GM18511 (cell line): ENCODE measurements at regions not wholly inside any gene's neighbourhood (a gene's known extent, or its start where the extent isn't known, plus 50 kb on each side); places are given as distances from the start of the nearest gene placed in this dataset.
A peak's percentile ranks its signal among the peaks of the same experiment; 100 is the strongest.
"Not testable (repeated sequence)": the region's sequence is repeated elsewhere in the genome, so short reads cannot be mapped to it uniquely, and the experiment has no call there.

Experiments used
- ATAC-seq: cut with Tn5 transposase; IDR thresholded peaks from one replicate; pipeline ENCODE4 v1.9.1; 2021; ENCODE audit warnings: mild to moderate bottlenecking, moderate library complexity; ENCODE audit not compliant: unreplicated experiment

DNA sequence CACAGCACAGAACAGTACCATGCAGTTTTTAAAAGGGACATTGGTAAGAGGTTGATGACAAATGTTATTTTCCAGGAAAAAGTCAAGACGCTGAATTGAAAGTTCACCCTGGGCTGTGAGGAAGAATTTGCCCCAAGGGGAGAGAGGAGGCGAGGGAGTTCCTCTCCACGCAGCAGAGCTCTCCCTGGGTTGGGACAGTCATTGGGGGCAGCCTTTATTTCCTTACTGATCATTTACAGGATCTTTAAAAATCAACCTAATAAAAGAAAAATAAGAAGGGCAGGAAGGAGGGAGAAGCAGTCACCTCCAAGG lies 49.9 kb upstream of the WNT7B start:
- no peak for ATAC-seq

DNA sequence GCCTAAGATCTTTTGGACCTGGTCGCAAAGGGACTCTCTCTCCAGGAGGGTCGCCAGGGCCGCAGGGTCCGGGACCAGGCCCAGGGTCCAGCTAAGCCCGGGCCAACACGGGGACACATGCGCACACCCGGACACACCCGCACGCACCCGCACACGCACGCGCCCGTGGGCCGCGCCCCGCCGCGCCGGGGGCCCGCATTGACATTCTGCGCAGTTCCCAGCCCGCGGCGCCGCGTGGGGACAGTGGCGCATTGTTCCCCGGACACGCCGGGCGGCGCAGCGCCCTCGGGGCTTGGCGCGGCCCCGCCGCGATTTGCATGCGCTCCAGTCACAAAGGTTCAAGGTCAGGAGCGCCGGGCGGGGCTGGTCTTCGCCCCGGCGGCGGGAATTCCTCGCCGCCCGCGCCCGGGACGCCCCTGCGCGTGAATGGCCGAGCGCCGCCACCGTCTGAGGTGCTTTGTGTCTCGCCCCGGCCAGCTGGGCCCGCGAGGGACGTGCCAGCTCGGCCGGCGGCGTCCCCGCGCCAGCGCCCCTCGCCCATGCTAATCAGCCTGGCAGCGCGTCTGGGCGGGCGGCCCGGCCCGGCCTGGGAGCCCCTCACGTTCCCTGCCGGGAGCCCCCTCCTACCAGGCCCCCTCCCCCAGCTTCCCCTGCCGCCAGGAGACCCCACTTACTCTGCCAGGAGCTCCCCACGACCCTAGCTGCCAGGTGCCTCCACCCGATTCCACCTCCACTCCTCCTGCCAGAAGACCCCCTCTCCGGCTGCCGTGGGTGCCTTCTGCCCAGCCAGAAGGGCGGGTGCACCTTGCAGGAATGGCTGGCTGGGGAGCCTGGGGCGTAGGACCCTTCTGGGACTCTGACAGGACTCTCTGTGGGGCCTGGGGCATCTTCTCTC lies 50.5 kb upstream of the WNT7B start:
- ATAC-seq: no peak

DNA sequence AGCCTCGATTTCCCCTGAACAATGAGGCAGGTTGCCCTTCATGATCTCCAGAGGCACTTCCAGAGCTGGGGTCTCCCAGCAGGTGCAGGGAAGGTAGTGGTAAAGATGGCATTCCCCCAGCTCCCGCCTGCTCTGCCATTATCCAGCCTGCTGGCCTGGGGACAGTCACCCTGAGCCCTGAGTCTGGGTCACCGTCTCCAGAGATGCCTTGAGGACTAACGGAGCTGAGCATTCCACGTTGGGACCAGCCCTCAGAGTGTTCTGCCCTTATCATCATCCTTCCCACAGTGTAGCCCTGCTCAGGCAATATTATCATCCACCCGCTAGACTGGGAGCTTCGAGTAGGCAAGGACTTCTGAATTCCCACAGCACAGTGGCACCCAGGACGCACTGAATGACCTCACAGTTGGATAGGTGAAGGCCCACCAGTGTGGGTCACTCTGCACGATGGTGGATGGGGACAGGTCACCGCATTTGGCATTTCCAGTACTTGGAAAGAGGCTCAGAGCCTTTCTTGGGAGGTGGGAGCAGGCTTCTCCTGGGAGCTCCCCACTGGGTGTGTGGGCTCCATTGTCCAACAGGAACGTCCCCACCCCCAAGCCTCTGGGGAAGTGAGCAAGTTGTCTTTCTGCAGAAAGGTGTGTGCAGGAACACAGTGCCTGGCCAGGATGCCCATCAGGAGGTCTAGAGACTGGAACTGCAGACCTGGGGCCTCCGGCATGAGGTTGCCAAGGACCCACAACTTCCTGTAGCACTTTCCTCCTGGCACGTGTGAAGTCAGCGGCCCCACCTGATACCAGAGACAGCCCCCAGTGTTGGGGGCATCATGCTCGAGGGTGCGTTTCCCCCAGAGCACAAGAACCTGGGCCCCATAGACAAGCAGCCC lies 51.4 kb upstream of the WNT7B start:
- ATAC-seq: no peak

DNA sequence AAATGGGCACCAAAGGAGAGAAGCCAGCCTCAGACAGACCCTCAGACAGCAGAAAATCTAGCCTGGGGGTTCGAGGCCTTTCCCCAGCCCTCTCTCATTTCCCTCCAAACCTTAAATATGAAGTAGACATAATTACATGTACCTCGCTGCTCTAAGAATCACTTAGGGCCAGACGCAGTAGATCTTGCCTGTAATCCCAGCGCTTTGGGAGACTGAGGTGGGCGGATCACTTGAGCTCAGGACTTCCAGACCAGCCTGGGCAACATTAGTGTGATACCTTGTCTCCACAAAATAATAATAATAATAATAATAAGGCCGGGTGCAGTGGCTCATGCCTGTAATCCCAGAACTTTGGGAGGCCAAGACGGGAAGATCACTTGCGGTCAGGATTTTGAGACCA lies 52.1 kb upstream of the WNT7B start:
- ATAC-seq: no peak

DNA sequence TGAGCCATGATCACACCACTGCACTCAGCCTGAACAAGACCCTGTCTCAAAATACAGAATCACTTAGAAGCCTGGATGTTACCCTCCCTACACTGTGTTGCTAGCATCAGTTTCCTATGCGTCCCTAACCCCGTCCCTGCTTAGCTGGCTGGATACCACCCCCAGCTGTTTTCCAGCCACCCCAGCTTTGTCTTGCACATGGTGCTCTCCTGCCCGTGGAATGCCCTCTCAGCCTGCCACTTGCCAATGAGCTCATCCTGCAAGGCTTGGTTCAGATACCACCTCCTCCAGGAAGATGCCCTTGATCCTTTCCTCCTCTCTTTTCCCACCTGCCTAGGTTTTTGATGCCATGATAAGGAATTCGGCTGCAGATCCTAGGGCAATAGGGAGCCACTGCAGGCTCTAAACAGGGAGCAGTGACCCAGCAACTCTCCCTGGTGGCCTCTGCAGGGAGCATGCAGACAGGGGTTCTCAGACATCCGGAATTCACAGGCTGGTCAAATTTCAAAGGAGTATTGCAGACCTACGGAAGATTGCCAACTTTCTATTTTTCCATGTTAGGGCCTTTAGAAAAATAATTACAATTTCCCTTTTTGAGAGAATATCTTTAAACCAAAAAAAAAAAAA lies 52.7 kb upstream of the WNT7B start:
- no peak for ATAC-seq

DNA sequence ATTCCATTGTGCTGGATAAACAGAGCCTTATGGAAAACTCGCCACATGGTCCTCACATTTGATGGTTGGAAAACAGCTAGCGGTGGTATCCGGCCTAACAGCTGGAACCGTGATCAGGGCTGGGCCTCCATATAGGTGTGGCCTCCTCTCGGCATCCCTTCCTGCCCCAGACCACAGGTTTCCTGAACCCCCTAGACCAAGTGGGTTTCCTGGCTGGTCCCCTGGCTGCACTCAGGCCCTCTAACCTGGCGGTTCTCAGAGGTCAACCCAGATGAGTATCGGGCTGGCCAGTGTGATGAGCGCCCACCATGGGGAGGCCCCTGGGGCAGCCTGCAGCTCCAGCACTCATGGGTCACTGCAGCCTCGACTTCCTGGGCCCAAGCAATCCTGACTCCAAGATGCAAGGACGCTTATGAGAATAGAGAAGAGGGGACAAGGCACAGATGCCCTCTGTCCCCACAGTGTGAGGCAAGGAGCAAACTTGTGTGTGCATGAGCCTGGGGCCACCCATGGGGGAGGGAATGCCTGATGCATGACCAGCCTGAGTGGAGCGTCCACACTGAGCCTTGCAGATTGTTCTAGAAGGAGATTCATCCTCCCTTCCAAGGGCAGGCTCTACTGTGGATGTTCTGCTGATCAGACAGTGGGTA lies 53.4 kb upstream of the WNT7B start:
- ATAC-seq: no peak

DNA sequence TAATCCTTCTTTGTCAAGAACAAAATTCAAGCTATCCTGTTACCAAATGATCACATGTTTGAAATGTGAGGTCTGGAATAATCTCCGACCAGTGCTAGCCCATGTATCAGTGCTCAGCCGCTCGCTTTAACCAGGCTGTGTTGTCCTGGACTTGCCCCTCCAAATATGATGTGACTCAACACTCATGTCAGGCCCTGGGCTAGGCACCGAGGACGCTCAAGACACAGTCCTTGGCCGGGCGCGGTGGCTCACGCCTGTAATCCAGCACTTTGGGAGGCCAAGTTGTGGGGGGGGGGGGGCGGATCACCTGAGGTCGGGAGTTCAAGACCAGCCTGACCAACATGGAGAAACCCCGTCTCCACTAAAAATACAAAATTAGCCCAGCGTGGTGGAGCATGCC lies 54.1 kb upstream of the WNT7B start:
- no peak for ATAC-seq

DNA sequence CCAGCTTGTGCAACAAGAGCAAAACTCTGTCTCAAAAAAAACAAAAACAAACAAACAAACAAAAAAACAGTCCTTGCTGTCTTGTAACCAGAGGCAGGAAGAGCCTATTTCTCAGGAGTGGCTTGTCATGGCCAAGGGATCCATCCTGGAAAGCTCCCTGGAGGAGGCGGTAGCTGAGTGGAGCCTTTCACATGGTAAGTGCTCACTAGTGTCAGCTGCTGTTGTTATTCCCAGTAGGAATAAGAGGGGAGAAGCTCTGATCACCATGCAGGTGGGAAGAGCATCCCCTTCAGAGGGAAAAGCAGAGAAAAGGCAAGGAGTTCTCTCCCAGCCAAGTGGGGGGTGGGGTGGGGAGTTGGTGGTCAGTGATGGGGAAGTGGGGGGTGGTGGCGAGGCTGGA lies 54.6 kb upstream of the WNT7B start:
- ATAC-seq: no peak

DNA sequence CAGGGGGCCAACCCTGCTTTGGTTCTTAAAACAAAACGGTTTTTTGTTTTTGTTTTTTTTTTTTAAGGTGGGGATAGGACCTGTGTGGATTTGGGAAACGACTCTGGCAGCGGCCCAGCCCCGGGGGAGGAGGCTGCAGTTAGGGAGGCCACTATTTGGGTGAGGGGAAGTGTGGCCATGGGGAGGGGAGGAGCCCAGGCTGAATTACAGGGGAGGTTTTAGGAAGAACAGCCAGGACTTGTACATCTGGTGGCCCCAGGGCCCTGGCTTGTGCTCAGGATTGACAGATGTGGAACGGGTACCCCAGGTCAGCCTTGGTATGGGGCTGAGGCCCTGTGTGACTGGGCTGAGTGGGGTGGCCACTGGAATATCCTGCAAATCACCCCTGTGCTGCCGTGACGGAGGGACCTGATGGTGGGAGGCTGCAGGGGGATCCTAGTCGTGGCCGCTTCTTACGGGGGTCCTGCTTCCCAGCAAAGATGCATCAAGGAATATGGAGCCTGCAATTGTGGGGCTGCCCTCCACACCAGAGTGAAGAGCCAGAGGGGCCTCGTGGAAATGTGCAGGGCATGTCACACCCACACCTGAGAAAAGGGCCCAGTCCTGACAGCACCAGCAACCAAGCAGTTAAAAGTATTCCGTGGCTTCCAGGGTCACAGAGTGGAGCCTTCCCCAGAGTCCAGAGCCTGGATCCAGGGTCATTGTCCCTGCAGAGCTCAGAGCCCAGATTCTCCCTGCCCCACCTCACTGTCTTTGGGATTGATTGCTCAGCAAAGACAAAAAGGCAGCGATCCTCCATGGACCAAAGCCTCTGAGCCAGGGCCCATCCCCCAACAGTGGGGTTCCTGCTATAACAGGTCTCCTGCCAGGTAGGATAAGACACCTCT lies 55.2 kb upstream of the WNT7B start:
- ATAC-seq: no peak

DNA sequence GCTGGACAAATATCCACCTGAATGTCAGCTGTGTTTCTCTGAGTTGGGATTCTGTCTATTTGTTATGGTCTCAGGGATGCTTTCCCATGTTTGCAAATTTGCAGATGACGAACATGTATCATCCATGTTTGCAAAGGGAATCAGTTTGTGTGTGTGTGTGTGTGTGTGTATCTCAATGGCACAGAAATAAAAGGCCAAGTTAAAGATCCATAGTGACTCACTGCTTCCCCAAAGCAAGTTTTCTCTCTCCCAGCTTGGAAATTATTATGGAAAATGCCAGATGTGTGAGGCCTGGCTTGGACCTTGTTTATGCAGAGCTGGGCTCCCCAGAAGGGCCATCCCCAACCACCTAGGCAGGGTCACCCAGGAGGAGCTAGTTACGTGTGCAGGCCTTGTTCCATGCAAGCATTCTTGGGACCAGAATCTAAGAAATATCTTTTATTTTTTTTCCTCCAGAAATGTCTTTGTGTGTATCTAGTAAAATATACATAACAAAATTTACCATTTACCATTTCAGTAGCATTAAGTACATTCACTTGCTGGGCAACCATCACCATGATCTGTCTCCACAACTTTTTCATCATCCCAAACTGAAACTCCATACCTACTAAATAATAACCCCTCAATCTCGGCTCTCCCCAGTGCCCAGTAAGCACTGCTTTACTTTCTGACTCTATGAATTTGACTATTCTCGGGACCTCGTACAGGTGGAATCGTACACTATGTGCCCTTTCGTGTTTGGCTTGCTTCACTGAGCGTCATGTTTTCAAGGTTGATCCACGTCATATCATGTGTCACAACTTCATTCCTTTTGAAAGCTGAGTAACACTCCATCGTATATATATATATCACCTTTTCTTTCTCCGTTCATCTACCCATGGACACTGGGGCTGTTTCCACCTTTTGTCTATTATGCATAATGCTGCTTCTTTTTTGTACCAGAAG lies 56.6 kb upstream of the WNT7B start:
- no peak for ATAC-seq

DNA sequence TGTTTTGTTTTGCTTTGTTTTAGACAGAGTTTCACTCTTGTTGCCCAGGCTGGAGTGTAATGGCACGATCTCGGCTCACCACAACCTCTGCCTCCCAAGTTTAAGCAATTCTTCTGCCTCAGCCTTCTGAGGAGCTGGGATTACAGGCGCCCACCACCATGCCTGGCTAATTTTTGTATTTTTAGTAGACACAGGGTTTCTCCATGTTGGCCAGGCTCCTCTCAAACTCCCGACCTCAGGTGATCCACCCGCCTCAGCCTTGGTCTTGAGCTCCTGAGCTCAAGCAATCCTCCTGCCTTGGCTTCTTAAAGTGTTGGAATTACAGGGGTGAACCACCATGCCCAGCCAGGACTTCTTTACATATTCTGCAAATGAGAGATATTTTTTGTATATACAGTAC lies 57.5 kb upstream of the WNT7B start:
- not testable (repeated sequence) for ATAC-seq

DNA sequence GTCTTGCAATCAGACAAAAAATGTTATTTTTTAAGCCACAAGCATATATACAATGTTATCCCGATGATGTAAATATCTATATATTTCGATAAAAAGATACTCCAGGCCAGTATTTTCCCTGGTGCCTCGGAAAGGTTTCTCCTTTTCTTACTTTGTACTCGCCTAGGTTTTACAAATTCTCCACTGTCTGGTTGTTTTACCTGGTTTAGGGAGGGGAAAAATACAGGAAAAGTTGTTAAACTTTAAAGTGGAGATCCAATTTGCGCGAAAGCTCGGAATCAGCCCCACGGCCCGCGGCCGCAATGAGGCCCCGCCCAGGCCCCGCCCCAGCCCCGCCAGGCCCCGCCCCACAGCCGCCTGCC lies 58.4 kb upstream of the WNT7B start:
- no peak for ATAC-seq

DNA sequence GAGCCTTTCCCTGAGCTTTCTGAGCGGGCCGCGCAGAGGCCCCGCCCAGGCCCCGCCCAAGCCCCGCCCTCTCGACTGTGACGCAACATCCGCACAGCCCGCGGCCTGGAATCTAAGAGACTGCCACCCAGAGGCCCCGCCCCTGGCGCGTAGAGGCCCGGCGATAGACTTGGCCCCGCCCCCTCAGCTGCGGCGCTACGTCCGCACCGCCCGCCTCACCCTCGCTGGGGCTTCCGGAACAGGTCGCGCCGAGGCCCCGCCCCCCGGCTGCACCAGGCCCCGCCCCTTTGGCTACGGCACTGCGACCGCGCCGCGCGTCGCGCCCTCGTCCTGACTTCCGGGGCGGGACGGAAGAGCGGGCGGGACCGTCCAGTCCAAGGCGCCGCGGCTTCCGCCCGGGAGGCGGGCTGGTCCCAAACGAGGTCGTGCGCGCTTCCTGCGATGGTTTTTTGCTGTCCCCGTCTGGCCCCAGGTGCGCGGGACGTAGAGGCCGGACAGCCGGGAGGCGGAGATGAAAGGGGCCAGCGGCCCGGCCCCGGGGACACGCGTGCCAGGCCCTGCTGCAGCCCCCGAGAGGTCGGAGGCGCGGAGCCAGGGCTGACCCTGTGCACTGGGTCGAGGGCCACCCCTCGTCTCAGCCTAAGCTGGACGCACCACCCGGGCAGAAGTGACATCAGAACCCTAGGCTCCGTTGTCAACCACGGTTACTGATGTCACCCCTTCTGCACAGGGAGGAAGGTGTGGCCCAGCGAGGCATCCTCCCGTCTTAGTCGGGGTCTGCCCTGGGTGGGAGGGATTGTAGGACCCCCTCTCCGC lies 59.0 kb upstream of the WNT7B start:
- peak; percentile 90 for ATAC-seq

DNA sequence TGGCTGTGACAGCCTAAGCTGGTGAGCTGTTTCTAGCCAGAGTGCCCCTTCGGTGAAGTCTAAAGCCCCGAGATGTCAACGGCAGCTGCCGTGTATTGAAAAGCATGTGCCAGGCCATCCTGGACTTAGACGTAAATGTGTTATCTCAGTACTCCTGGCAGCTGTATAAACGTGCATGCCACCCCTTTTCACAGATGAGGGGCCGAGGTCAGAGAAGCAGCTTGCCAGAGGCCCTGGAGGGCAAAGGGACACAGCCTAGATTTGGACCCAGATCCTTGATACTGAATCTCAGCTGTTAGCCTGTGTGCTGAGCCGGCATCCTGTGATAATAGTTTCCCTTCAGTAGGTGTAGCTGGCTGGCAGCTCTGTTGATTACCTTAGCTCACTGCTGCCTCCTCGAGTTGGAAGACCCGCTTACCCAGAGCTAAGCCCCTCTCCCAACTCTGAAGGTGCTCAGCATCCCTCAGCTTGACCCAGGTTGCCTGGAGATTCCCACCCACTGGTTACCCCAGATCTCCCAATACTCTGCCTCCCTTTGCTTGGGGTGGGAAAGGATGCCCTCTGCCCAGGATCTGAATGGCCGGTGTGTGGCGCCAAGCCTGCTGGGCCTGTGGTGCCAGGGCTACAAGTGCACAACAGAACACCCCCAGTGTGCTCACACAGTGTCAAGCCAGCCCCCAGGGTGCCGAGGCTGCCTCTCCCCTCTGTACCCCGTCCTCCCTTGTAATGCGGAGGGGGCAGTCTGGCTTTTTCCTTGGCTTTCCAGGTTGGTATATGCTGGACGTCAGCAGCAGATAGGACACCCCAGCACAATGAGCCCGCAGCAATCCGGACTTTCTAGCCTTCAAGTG lies 59.8 kb upstream of the WNT7B start:
- ATAC-seq: no peak

DNA sequence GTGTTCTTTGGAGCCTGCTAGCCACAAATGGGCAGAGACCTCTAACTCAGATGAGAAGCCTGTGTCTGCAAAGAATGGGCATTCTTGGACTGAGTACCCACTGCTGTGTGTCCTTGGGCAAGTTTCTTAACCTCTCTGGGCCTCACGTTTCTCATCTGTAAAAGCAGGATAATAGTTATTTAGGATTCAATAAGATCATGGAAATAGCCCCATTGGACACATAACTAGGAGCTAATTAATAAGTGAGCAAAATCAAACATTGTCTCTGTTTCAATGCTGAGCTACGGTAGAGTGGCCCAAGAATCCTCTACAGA lies 61.2 kb upstream of the WNT7B start:
- no peak for ATAC-seq

DNA sequence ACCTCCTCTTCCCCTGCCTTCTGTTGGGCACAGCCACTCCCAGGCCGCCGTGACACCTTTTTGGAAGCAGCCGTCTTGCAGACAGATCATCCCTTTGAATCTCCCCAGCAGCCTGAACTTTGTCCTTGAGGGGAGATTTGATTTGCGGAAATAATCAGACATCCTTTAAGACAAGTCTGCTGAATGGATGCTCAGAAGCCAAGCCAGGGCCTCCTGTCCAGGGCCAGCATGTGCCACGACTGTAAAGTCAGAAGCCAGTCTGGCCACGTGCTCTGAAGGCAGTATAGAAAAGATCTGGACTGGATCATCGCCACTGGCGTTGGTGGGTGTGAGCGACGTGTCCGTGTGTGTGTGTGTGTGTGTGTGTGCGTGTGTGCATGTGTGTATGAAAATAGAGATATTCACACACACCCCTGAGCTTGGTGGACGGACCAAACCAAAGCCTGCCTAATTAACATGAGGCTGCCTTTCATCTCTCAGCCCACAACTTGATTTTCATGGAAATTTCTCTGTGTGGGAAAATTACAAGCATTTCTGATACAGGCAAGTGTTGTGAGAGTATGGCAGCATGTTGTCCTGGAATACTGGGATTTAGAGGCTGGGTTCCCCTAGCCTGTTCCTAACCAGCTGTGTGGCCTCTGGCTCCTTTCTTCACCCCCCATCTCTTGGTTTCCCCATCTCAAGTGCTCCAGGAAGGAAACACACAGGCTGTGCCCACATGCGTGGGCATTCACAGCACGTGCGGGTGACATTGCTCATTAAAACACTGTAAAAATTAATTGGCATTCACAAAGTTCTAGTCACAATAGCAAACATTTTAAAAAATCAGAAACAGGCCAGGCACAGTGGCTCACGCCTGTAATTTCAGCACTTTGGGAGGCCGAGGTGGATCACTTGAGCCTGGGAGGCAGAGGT lies 61.8 kb upstream of the WNT7B start:
- ATAC-seq: no peak

DNA sequence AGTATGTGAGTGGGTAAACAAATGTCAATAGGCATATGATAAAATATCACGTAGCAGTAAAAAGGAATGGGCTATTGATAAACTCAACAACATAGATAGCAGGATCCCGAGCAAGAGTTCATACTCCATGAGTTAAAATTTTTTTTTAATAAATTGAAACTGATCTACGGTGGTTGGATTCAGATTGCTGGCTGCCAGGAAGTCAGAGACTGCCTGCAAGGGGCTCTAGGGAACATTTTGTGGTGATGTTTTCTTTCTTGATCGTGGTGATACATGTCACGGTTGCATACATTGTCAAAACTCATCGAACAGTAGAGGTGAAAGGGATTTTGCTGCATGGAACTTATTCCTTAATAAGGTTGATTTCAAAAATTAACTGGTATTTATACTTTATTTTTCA lies 62.6 kb upstream of the WNT7B start:
- ATAC-seq: no peak
